ENCODE measurements at regions not wholly inside any gene's neighbourhood (a gene's known extent, or its start where the extent isn't known, plus 50 kb on each side); places are given as distances from the start of the nearest gene placed in this dataset.

DNA sequence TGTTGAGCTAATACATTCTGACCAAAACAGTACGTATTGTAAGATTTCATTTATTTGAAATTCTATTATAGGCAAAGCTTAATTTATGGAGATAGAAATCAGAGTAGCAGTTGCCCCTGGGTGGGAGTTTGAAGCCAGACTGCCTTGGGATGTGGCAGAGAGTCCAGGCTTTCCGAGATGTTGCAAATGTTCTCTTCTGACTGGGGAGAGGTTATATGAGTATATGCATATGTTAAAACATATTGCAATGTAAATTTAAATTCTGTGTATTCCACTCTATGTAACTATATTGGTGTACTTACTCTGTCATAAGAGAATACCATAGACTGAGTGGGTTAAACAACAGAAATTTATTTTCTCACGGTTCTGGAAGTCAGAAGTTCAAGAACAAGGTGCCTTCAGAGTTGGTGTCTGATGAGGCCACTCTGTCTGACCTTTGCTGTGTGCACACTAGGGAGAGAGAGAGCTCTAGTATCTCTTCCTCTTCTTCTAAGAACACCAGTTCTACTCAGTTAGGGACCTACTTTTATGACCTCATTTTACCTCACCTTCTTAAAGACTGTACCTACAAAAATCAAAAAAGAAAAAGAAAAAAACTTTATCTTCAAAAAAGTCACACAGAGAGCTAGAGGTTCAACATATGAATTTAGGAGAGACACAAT lies 299.3 kb upstream of the HS3ST1 start:
- no peak for FAIRE-seq

DNA sequence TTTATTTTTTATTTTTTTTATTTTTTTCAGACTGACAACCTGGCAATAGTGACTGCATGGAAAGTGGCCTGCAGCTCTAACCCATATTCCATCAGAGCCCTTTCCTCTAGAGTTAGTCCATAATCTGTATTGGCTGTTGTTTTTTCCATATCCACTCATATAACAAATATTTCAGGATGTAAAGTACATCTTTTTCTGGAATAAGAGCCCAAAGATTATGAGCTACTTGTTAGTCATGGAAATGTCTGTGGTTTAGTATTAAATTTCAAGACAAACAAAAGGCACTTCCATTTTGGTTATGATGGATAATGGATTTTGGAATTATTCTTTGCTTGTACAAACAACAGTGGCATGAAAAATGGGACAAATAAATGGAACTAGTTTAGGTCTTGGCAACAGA lies 296.0 kb upstream of the HS3ST1 start:
- FAIRE-seq, result no peak

GRCh38 chr4:11722223-11722622 lies 293.5 kb upstream of the HS3ST1 start:
- FAIRE-seq, result no peak

GRCh38 chr4:11720292-11720691 lies 291.6 kb upstream of the HS3ST1 start:
- no peak for FAIRE-seq

DNA sequence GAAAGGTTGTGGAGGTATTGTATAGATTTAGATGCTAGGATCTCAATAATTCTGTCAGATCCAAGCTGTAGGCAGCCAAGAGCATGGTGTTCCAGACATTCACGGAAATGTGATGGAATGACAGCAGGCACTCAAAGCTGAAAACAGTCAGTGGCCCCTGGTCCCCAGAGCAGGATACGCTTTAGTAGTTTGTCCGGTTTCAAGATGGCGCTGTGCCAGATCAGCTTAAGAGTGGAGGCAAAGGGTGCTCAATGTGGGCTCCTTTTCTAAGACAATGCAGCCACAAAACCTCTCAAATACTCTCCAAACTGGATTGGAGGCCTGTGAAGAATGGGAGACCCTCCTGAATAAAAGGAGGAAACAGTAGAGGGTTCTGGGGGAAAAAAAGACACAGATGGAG lies 291.2 kb upstream of the HS3ST1 start:
- FAIRE-seq, result no peak

GRCh38 chr4:11715753-11716521 lies 287.2 kb upstream of the HS3ST1 start:
- FAIRE-seq, result no peak

- FAIRE-seq, result no peak
These were observed 281.9 kb upstream of the HS3ST1 start for GRCh38 chr4:11710453-11711093.

DNA sequence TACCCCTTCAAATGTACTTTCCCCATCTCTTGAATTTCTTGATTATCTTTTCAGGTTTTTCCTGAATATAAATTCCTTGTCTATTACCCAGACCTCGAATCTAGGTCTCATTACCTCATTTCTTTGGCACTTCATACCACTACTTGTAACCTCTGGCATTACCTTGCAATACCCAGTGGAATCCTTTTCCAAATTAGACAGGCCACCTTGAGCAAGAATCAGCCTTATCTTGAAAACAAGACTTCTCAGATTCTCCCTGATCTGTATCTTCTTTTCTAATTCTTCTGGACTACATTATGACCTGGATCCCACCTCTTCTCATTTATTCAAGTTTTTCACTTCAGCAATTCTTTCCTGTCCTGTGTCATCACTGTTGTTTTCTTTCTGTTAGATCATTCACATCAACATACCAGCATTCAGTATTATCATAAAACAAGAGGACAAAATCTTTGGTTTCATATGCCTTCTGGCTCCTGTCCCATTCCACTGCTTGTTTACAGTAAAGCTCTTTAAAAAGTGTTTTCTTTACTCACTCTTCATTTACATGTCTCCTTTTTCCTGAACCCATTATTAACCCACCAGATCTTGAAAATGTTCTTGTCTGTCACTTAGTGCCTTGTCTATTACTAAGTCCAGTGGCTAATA lies 275.6 kb upstream of the HS3ST1 start:
- no peak for FAIRE-seq

- no peak for FAIRE-seq
These were observed 274.3 kb upstream of the HS3ST1 start for GRCh38 chr4:11702886-11703557.

DNA sequence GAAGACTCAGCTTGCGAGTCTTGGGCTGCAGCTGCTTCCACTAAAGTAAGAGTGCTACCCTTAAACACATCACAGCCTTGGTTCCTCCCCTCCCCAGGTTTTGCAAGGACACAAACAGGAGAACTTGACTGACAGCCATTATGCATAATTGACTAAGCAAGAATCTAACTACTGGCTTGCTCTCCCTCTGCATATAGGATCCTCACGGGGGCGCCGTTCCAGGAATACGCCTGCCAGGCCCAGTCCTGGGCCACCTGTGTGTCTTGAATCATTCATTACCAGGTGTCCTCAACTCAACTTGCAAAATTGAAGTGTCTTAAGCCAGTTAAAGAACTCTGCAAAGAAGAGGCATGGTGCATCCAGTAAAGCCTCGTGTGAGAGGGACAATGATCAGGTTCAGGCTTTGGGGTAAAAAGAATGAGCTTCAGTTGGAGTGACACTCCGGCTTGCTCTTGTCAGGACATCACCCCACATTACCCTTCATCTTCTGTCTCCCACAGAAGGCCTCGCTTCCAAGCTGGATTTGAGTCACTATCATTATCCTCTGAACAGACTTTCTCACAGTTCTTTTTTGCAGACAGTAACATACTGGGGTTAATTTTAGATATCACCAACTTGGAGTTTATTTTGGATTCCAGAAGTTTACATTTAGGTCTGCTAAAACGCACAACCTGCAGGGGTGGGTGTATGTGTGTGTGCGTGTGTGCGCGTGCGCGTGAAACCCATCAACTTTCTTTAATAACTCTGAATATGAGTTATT lies 273.5 kb upstream of the HS3ST1 start:
- no peak for FAIRE-seq

- FAIRE-seq, result no peak
These were observed 272.1 kb upstream of the HS3ST1 start for GRCh38 chr4:11700751-11701226.

- FAIRE-seq, result no peak
These were observed 270.3 kb upstream of the HS3ST1 start for GRCh38 chr4:11698846-11699590.

DNA sequence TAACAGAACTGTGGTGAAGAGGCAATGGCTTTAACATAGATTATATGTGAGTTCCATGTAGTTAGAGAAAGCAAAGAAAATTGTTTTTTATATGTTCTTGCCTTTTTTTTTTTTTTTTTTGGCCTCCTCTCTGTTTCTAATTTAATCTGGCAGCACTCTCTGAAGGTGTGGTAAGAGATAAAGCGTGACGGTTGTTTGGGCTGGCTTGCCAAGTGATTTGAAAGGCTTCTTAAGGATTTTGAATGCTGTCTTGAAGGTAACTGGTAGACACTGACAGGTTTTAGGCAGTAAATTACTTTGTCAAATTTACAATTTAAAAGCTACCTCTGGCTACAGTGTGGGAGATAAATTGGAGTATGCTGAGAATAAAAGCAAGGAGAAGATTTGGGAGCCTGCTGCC lies 269.3 kb upstream of the HS3ST1 start:
- FAIRE-seq, result no peak

- FAIRE-seq, result no peak
These were observed 265.0 kb upstream of the HS3ST1 start for GRCh38 chr4:11693693-11694092.

DNA sequence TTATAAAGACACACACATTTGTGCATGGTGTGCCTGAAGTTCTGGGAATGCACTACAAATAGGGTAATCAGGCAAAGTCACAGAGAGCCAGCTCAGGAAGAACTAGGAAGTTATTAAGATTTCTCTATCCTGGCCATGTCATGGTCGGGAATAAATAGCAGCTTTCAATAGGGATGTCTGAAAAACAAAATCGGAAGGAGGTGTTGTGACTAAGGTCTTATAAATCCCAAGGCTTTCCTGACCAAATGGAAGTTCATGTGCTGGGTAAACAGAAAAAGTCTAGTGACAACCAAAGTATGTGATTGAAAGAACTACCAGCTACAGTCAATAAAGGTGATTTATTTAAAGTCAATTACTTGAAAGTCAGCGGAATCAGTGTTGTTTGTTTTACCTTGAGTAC lies 262.5 kb upstream of the HS3ST1 start:
- no peak for FAIRE-seq

DNA sequence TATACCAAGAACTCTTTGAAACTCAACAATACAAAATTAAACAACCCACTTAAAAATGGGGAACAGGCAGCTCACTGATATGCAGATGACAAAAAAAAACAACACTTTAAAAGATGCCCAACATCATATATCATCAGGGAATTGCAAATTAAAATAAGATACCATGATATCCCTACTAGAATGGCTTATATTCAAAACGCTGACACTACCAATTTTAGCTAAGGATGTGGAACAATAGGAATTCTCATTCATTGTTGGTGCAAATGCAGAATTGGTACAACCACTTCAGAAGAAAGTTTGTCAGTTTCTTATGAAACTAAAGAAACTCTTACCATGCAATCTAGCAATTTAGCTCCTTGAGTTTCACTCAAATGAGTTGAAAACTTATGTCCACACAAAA lies 259.0 kb upstream of the HS3ST1 start:
- FAIRE-seq, result no peak

GRCh38 chr4:11685481-11685880 lies 256.8 kb upstream of the HS3ST1 start:
- no peak for FAIRE-seq

- FAIRE-seq, result no peak
These were observed 246.5 kb upstream of the HS3ST1 start for GRCh38 chr4:11675051-11675800.

GRCh38 chr4:11670304-11670703 lies 241.6 kb upstream of the HS3ST1 start:
- FAIRE-seq, result no peak

DNA sequence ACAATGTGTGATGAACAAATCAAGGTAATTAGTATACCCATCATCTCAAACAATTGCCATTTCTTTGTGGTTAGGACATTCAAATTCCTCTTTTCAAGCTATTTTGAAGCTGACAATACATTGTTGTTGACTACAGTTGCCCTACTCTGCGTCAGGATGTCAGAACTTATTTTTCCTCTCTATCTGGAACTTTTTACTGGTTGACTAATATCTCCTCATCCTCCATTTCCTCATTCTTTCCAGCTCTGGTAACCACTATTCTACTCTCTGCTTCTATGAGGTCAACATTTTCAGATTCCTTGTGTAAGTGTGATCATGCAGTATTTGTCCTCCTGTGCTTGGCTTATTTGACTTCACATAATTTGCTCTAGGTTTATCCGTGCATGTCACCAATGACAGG lies 240.5 kb upstream of the HS3ST1 start:
- no peak for FAIRE-seq

DNA sequence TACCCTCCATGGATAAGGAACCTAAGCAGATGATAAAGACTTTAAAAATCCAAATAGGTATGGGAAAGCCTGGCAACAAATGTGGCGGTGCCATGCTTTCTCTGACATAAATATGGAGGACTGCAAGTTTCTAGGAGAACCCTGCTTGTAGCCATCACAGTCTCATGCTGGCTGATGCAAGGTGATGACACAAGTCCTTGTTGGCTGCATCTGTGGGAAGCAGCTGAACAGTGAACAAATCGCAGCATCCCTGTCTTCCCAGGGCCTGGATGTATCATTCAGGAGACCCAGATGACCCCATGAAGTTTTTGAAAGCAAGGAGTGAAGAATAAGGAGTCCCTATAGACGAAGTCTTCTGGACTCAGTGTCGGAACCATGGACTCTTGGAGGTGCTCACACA lies 234.4 kb upstream of the HS3ST1 start:
- no peak for FAIRE-seq

All from G401.6 (cell line).